Stimulated activated CD4-positive, alpha-beta T cell treated with anti-CD3 and anti-CD28 coated beads, TNF-alpha, amount 100 ng/mL, for 24 hours (primary cell): ENCODE measurements at regions not wholly inside any gene's neighbourhood (a gene's known extent, or its start where the extent isn't known, plus 50 kb on each side); places are given as distances from the start of the nearest gene placed in this dataset.
"Not testable (repeated sequence)": the region's sequence is repeated elsewhere in the genome, so short reads cannot be mapped to it uniquely, and the experiment has no call there.

Experiments
- DNase-seq, 3 experiments: peaks; one replicate each; pipeline ENCODE4 v3.0.0-alpha.2; 2020; ENCODE audit warnings: low read depth in 3 of 3

DNA sequence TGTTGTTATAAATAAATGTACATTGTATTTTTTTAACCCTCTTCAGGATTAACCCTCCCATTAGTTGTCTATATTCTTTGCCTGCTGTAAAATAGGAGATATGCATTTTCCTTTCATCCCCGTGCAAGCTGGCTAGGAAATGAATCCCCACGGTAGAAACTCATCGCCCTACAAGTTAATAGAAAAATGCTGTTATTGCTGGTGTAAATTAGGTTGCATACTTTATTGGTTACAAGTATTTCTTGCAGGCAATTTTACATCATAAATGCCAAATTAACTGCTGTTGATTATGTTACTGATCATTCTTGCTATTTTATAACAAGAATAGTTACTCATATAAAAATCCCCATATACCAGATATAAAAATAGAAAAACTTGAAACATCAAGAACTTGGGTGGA, 454.2 kb upstream of the KLF6 start:
- no peak for DNase-seq

DNA sequence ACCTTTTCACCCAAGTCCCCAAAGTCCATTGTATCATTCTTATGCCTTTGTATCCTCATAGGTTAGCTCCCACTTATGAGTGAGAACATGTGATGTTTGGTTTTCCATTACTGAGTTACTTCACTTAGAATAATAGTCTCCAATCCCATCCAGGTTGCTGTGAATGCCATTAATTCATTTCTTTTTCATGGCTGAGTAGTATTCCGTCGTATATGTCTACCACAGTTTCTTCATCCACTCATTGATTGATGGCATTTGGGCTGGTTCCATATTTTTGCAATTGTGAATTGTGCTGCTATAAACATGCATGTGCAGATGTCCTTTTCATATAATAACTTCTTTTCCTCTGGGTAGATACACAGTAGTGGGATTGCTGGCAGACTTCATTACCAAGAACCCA, 451.9 kb upstream of the KLF6 start:
- DNase-seq, result not testable (repeated sequence)

DNA sequence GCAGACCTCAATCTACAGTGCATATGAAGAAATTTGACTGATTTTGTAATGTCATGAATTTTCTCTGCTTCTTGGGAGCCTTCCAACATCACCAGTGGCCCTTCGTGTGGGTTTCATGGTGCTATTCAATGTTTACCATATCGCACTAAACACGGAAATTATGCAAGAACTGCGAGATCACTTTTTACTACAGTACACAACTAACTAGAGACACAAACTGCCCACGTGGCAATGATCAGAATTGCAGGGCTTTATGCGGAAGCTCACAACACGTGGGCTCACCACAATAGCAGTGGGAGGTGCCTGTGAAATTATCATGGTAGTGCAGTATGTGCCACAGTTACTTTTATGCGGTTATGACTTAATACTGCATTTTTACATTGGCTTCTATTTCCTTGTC, 449.7 kb upstream of the KLF6 start:
- peak in 2 of 3 experiments; percentile 14 to 23 for DNase-seq

DNA sequence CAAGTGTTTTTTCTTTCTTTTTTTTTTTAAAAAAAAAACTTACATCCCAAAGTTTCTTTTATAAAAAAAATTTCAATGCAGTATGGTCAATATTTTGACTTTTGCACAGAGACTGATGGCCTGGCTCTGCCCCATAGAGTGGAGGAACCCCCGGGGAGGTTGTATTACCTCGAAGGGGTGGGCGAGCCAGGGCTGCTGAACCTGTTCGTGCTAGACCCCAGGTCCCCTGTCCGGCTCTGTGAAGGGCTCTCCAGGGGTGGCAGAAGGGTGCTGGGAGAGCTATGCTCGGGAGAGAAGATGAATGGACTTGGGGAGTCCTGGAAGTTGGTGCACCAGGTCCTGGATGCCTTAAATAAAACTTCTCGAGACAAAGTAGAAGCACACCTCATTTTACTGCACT, 446.4 kb upstream of the KLF6 start:
- DNase-seq, result no peak

DNA sequence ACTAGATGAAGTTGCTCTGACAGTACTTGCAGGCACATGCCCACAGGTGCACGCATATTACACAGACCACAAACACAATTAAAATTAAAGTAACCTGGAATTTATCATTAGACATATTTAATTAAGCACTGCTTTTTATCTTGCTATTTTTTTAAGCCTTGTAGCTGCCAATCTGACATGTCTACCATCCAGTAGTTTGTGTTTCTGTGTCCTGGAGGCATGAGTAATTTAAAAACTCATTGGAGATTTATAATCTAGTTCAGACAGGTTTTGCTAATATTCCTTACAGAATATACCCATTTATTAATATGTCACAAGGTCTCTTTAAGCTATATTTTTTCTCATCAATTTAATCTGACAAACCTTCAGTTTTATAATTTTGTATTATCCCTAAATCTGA, 445.0 kb upstream of the KLF6 start:
- no peak for DNase-seq

DNA sequence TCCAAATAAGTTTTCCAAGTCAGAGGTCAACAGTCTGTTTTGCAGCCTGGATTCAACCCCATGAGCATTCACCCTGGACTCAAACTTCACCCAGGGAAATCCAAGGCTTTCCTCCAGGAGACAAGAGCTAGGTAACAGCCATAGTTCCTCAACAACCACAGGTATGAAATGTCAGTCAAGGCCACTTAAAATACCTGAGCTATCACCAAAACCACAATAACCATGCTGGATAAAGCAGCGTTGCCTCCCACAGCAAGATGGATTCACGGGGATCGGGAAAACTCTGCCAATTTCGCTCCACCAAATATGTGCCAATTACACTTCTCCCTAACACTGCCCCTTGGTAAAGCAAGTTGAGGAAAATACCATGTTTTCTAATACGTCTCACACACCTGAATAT, 444.1 kb upstream of the KLF6 start:
- DNase-seq, result no peak

DNA sequence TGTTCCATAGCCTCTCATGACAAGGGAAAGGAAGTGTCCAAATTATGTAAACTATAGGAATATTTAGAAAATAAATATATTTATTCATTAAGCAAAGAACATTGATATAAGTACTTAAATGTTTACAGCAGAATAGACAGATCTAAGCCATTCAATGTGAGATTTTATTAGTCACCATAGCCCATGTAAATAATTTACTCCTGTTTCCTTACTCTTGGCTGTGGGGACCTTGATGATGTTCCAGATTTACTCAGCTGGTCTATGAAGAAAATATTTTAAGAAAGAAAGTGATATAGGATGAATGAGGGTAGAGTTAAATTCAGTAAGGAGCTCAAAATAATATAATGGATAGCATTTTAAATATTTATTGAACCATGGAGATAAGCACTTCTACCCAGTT, 442.6 kb upstream of the KLF6 start:
- no peak for DNase-seq

DNA sequence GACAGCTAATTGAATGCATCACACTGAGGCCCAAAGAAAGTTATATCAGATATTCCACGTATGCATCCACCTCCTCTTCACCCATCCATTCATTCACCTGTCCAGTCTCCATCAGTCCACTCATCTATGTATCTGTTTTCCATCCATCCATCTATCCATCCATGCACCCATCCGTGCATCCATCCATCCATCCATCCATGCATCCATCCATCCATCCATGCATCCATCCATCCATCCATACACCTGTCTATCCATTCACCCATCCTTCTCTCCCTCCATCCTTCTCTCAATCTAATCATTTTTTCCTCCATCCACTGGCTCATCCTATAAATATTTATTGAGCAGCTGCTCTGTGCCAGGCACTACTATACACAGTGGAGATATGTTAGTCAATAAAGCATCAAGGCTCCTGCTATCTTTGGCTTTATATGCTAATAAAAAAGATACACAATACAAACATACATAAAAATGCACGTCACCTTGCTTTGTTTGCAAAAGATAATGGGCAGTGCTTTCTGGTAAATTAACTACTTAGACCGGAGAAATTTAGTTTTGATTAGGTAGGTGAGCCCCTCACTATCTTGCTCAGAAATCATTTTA, 442.0 kb upstream of the KLF6 start:
- DNase-seq, result no peak

DNA sequence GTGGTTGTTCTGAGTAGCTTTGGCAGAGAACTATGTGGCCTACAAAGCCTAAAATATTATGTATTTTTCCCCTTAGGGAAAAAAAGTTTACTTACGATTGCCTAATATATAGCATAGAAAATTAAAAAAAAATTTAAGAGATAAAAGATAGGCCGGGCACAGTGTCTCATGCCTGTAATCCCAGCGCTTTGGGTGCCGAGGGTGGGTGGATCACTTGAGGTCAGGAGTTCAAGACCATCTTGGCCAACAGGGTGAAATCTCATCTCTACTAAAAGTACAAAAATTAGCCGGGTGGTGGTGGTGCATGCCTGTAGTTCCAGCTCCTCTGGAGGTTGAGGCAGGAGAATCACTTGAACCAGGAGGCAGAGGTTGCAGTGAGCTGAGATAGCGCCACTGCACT, 439.2 kb upstream of the KLF6 start:
- DNase-seq, result no peak

DNA sequence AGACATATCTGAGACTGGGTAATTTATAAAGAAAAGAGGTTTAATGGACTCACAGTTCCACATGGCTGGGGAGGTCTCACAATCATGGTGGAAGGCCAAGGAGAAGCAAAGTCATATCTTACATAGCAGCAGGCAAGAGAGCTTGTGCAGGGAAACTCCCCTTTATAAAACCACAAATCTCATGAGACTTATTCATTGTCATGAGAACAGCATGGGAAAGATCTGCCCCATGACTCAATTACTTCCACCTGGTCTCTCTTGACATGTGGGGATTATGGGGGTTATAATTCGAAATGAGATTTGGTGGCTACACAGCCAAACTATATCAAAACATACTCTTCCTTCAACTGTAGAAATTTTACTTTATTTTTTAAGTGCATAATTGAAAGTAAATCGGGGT, 436.3 kb upstream of the KLF6 start:
- DNase-seq, result not testable (repeated sequence)

DNA sequence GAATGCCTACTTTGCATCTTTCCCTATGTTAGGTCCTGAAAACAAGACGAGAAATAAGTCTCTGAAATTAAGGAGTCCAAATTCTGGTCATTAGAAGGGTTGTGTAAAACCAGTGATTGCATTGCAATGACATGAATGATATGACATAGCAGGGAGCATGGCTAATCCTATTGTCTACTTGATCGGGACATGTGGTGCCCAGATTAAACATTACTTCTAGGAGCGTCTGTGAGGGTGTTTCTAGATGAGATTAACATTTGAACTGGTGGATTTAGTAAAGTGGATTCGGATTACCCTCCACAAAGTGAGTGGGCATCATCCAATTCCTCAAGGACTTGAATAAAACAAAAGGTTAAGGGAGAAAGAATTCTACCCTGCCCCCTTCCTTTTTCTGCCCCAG, 434.9 kb upstream of the KLF6 start:
- DNase-seq, result no peak

DNA sequence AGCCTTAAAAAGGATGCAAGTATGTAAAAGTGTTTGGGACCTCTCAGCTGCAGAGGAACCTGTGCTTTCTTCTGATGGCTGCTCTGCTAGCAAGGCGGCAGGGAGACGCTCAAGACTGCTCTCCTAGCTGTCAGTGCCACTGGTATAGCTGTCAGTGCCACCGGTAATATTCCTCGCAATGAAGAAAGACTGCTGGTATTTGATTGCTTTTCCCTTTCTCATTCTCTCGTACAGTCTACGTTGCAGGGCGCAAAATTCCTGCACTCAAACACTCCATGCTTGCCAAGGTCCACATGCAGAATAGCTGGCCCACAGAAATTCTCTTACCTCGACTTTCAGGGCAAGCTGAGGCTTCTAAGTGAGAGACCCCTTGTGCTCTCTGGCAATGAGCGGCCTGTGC, 432.6 kb upstream of the KLF6 start:
- no peak for DNase-seq

DNA sequence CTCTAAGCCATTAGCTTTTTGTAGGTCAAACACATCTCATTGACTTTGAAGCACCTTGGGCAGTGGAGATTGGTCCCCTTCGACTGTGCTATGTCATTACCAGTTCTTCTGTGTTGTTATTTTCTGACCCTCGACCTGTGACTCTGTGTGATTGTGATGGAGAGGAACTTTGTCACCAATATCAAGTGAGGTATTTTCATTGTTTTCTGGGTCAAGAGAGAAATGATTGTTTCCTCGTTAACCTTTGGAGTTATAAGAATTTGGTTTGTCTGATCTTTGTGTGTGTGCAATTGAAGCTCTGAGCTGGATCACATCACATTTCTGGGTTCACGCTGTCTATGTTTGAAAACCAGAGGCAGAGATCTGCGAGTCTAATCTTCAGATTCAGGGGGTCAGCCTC, 432.2 kb upstream of the KLF6 start:
- DNase-seq, result no peak

DNA sequence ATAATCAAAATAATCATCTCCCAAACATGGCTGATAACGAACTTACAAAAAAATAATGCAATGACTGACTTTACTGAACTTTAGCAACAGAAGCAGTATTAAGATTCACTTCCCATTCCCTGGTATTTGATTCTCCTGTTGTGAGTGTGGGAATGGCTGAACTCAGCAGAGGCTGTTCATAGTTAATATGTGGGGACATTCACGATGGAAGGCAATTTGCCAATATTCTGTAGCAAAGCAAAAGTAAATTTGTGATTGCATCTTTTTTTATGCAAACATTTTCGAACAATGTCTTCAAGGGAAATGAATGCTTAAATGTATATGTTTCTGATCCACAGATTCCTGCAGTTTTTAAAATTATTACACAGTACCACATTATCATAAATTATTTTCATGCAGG, 431.7 kb upstream of the KLF6 start:
- DNase-seq, result no peak

DNA sequence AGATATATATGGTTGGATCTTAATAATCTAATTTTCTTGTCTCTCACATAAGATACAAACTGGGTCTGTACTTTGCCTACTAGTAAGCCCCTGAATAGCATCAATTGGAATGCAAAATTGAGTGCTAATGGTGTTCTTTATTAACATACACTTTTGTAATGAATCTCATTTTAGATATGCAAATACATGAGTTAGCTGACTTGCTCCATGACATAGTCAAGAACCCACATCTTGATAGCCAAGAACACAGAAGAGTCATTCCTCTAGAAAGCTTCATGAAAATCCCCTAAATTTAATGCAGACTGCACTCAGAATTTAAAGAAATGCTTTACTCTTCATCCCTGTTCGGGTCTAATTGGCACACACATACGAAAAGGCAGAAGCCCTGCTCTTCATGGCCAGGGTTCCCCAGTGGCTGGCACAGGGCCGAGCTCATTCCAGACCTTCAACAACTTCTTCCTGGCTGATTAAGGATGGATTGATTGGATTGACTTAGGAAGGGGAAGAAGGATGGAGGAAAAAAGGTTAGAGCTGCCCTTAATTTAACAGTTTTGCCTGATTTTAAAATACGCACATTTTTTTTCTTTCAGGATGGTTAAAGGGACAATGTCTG, 431.1 kb upstream of the KLF6 start:
- DNase-seq, result no peak

DNA sequence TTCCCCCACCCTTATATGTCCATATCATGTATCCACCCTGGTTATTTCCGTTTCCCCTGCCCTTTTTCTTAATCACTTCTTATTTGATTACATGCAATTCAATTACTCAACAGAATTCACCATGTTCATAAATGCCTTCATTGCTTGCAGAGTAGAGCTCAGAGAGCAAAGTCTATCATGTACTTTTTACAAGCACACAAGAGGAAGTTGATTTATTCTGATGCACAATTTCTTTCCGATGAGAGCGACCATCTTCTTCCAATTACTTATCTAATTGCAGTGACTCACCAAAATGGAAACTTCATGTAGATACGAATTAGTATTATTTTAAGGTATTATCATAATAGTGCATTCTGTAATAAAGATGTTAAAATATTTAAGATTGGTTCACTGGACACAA, 430.5 kb upstream of the KLF6 start:
- DNase-seq, result no peak

DNA sequence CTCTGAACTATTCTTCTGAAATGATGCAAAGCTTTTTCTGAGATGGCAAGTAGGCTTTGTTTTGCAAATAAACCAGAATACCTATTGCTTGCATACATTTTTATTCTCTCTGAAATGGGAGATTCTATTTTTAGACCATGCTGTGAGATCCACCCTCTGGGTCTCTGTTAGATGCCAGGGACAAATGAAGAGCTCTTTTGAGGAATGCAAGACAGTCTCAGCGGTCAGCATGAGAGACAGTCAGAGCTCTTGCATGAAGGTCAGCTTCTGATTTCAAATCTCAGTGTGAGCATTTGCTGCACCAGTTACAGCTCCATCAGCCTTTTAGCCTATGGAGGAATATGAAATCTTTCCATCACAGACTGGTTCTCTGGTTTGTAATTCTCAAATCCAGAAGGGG, 429.9 kb upstream of the KLF6 start:
- no peak for DNase-seq

DNA sequence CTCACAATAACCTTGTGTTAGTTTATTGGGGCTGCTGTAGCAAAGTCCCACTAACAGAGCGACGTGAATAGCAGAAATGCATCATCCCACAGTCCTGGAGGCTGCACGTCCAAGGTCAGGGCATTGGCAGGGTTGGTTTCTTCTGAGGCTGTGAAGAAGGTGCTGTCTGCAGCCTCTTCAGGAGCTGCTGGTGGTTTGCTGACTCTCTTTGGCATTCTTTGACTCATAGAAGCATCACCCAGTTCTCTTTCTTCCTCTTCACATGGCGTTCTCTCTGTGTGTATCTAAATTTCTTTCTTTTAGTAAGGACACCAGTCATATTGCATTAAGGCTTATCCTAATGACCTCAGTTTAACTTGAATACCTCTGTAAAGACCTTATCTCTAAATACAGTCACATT, 428.4 kb upstream of the KLF6 start:
- no peak for DNase-seq

DNA sequence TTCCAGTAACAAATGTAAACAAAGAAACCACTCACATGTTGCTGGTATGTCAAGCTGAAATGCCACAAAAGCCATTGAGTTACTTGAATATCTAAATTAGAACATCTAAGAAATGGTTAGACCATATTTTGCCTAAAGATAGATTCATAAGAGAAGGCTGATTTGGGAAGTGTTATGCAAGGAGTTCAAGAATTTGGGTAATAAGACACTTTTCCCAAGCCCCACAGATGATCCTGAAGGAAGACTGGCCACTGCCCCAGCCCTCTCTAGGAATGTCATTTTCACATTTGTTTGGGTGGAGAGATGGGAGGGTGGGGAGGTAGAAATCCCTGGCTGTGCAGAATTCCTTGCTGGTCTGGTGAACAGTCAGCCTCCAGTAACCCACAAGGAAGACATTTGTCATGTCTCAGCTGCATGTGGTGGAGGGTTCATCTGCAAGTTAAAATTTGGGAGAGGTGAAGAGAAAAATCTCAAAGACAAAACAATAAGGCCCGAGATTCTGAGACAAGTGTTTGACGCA, 427.2 kb upstream of the KLF6 start:
- DNase-seq, result no peak

DNA sequence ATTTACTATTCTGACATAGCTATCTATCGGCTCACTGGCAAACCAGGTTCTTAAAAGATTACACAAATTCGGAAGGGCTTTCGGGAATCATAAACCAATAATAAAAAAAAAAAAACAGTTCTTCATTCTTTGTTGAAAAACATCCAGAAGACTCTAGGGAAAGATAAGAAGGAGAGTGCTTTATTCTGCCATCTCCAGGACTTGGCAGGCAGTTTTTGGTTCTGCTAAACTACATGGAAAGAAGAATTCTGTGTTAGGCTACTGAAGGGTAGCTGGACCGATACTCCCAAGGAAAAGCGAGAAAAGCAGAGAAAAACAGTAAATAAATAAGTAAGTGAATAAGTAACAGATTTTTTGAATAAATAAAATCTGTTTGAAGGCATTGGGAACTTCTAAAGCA, 423.5 kb upstream of the KLF6 start:
- no peak for DNase-seq

DNA sequence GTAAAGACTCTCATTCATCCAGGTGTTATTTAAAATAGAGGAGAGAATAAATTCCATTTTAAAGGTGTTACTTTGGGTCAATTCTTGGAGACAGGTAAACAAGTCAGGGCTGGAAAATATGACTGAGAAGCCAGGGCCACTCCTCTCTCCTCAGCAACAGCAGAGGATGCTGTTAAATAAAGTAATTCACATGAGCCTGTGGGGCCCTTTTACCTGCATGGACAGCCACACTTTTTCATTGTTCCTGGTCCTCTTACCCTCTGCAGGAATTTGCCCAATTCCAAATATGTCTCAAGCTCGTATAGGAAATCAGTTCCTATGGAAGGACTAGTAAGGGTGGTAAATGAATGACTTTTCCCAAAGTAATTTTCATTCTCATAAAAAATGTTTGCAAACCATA, 420.1 kb upstream of the KLF6 start:
- no peak for DNase-seq

DNA sequence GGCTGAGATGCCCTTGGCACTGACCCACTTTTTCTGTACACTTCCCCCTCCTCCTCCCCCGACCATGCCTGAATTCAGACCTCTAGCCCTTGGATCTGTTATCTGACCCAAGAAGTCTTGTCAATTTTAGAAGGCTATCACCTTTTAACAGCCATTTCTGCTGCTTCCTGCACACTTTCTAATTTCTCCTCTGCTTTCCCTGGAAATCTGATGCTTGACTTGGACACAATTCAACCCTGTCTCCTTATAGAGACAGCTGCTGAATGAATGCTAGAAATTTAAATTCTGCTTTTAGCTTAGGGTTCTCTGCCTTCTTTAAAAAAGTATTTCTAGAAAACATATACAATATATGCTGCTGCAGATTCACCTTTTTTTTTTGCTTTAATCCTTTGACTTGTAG, 417.9 kb upstream of the KLF6 start:
- DNase-seq, result no peak

DNA sequence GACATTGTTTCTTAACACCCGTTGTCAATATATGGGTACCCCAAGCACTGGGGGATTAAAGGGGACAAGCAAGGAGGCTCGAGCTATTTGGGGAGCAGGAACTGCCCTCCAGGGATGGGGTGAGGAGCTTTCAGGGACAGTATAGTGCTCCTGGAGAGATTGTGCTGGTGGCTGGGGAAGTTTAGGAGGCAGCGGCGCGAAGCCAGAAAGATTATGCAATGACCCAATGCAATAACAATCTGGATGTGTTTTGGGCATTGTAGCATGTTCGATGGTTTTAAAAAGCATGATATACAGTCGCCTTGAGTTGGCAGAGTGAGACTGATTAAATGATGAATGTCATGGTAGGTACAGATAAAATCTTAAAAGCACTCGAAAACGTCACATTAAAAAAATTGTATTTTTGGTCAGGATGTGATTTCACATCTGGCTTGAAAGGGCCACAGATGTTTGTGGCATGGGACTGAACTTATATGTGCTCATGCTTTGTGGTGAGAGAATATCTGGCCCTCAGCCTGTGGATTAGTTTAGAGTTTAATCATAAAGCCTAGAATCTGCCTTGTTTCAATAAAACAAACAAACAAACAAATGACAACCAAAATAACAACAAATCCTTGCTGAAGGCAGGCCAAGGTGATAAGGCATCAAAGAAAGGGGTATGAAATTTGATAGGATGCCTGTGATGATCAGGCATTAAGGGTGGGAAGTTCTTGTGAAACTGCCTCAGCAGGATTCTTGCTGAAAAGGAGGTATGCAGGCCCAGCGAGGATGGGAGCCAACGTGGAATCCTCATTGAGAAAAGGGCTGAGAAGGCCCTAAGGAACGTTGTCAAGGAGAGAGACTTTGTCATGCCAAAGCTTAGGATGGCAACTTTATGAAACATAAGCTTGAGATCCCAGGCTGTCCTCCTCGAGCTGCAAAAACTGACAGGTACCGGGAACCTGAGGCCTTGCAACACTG, 417.1 kb upstream of the KLF6 start:
- no peak for DNase-seq
